ENCODE measurements at regions not wholly inside any gene's neighbourhood (a gene's known extent, or its start where the extent isn't known, plus 50 kb on each side); places are given as distances from the start of the nearest gene placed in this dataset.
"Not testable (repeated sequence)": the region's sequence is repeated elsewhere in the genome, so short reads cannot be mapped to it uniquely, and the experiment has no call there.

GRCh38 chr22:26767351-26768155 is 110.2 kb downstream of the MIAT start:
- no peak overlapping the region for H3K27ac ChIP-seq
- H3K36me3 ChIP-seq: no peaks in the 10 kb centered on the region
- no peak for DNase-seq
- no peak overlapping the region for H3K4me3 ChIP-seq
- peaks cover 0 to 7% (median 0%) of the 10 kb centered on the region in 4 donors for H3K9me3 ChIP-seq
- H3K4me1 ChIP-seq: no peaks in the 10 kb centered on the region
- no peak for TF ChIP-seq CTCF (IDR thresholded peaks at IDR 0.05)
- no peak for TF ChIP-seq POLR2A (IDR thresholded peaks at IDR 0.05)
- H3K27me3 ChIP-seq: no peaks in the 10 kb centered on the region

GRCh38 chr22:26768156-26768515 is 110.7 kb downstream of the MIAT start:
- Histone ChIP-seq H3K4me3 (no peak overlapping the region), H3K9me3 (peaks cover 0 to 7% (median 0%) of the 10 kb centered on the region in 4 donors), H3K4me1 (no peaks in the 10 kb centered on the region), H3K27ac (no peak overlapping the region), H3K27me3 (no peaks in the 10 kb centered on the region), H3K36me3 (no peaks in the 10 kb centered on the region)
- no peak for TF ChIP-seq POLR2A (IDR thresholded peaks at IDR 0.05)
- TF ChIP-seq CTCF (IDR thresholded peaks at IDR 0.05): no peak
- DNase-seq: no peak

GRCh38 chr22:26768952-26769351 is 111.6 kb downstream of the MIAT start:
- H3K4me3 ChIP-seq: no peak overlapping the region
- TF ChIP-seq CTCF (IDR thresholded peaks at IDR 0.05): no peak
- no peak for TF ChIP-seq POLR2A (IDR thresholded peaks at IDR 0.05)
- peaks cover 0 to 7% (median 0%) of the 10 kb centered on the region in 4 donors for H3K9me3 ChIP-seq
- no peaks in the 10 kb centered on the region for H3K4me1 ChIP-seq
- no peaks in the 10 kb centered on the region for H3K36me3 ChIP-seq
- no peak for DNase-seq
- no peak overlapping the region for H3K27ac ChIP-seq
- no peaks in the 10 kb centered on the region for H3K27me3 ChIP-seq

- Histone ChIP-seq H3K27me3 (no peaks in the 10 kb centered on the region), H3K27ac (no peak overlapping the region), H3K4me1 (no peaks in the 10 kb centered on the region), H3K4me3 (no peak overlapping the region), H3K36me3 (no peaks in the 10 kb centered on the region), H3K9me3 (peaks cover 0 to 7% (median 0%) of the 10 kb centered on the region in 4 donors)
- TF ChIP-seq POLR2A (IDR thresholded peaks at IDR 0.05): no peak
- no peak for TF ChIP-seq CTCF (IDR thresholded peaks at IDR 0.05)
- no peak for DNase-seq
These were observed 112.3 kb downstream of the MIAT start for GRCh38 chr22:26769663-26770062.

GRCh38 chr22:26770624-26771023 is 113.2 kb downstream of the MIAT start:
- Histone ChIP-seq H3K36me3 (peaks cover 0 to 9% (median 0%) of the 10 kb centered on the region in 3 donors), H3K4me3 (no peak overlapping the region), H3K27me3 (no peaks in the 10 kb centered on the region), H3K9me3 (peaks cover 0 to 7% (median 0%) of the 10 kb centered on the region in 4 donors), H3K4me1 (no peaks in the 10 kb centered on the region), H3K27ac (no peak overlapping the region)
- DNase-seq: no peak
- TF ChIP-seq POLR2A (IDR thresholded peaks at IDR 0.05) (no peak), CTCF (IDR thresholded peaks at IDR 0.05) (no peak)

GRCh38 chr22:26773054-26773453 is 115.7 kb downstream of the MIAT start:
- not testable (repeated sequence) for H3K9me3 ChIP-seq, H3K4me3 ChIP-seq, H3K4me1 ChIP-seq, H3K27ac ChIP-seq, DNase-seq, H3K27me3 ChIP-seq, H3K36me3 ChIP-seq

Data from Peyer's patch (tissue), 4 donors.